Right kidney (tissue), 1 donor: ENCODE measurements at regions not wholly inside any gene's neighbourhood (a gene's known extent, or its start where the extent isn't known, plus 50 kb on each side); places are given as distances from the start of the nearest gene placed in this dataset.
"Not testable (repeated sequence)": the region's sequence is repeated elsewhere in the genome, so short reads cannot be mapped to it uniquely, and the experiment has no call there.

Experiments used
- DNase-seq: peaks from one replicate; pipeline ENCODE4 v3.0.0-alpha.2; 2016

DNA sequence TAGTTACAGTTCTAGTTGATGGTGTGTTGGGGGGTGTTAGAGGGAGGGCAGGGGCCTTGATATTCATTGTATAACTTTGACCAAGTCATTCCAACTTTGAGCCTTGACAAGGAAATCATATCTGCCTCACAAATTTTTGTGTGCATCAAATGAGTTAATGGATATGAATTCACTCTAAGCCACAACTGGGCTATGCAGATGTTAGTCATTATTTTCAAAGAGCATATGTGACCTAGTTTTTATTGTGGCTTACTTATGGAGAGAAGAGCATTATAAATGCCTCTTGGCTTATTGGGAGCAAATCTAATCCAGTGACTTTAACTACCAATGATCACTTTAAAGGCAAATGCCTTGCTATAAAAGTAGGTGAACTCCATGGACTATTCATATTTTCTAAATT, 250.2 kb downstream of the LPIN1 start:
- DNase-seq = no peak

DNA sequence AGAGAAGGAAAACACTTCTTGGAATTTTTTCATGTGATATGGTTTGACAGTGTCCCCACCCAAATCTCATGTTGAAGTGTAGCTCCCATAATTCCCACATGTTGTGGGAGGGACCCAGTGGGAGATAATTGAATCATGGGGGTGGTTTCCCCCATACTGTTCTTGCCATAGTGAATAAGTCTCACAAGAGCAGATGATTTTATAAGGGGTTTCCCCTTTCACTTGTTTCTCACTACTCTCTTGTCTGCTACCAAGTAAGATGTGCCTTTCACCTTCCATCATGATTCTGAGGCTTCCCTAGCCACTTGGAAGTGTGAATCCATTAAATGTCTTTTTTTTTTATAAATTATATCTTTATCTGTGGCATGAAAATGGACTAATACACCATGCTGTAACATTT, 250.7 kb downstream of the LPIN1 start:
- DNase-seq = no peak

GRCh38 chr2:11998218-11998617, 251.8 kb downstream of the LPIN1 start:
- no peak for DNase-seq

GRCh38 chr2:11998626-11999378, 252.4 kb downstream of the LPIN1 start:
- no peak for DNase-seq

- no peak for DNase-seq
Observed at GRCh38 chr2:12001621-12002020, 255.2 kb downstream of the LPIN1 start.

GRCh38 chr2:12002215-12002614, 255.8 kb downstream of the LPIN1 start:
- DNase-seq = no peak

GRCh38 chr2:12004713-12005112, 258.3 kb downstream of the LPIN1 start:
- DNase-seq = no peak

DNA sequence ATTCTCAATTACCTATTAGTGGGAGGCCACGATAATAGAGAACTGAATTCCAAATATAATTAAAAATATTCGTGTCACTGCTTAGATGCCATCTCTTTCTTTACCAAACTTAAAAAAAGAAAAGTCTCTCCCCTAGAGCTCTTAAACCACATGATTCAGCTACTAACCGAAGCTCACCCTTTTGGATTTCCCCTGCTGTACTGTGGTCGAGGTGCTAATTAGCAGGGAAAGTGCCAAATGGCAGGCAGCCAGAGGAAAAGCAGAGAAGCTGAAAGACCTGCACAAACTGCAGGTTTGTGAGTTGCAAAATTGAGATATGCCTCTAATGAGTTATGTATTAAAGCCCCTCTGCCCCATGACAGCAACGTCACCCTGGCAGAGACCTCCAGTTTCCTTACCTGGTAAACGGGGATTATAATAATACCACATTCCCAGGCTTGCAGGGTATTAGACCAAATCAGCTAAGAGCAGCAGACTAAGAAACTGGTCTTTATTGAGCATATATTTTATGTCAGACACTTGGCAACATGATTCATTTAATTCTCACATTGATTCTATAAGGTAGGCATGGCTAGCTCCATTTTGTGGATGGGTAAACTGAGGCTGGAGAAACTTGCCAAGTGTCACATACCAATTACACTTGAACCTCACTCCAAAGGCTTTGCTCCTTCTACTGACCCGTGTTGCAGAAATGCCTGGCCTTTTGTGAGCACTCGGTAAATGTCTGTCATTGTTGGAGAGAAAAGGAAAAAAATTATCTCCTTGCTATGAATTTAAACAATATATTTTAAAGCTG, 259.7 kb downstream of the LPIN1 start:
- DNase-seq = no peak

GRCh38 chr2:12006850-12007249, 260.4 kb downstream of the LPIN1 start:
- DNase-seq = peak; percentile 39

- no peak for DNase-seq
Observed at GRCh38 chr2:12007282-12007681, 260.9 kb downstream of the LPIN1 start.

DNA sequence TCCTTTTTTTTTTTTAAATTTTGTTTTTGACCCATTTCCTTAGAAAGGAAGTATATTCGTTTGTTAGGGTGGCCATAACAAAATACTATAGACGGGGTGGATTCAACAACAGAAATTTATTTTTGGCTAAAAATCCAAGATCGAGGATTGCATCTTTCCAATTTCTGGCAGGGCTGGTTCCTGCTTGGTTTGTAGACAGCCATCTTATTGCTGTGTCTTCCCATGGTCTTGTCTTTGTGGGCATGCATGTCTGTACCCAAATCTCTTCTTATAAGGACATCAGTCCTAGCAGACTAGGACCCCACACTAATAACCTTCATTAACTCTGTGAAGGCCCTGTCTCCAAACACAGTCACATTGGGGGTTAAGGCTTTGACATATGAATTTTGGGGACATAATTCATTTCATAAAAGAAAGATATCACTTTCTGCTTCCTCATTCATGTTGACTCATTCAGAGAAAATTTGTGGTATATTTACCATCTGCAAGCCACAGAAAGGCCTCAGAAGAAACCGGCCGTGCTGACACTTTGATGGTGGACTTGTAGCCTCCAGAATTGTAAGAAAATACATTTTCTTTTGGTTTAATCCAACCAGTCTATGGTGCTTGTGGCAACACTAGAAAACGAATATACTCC, 262.1 kb downstream of the LPIN1 start:
- DNase-seq = no peak

DNA sequence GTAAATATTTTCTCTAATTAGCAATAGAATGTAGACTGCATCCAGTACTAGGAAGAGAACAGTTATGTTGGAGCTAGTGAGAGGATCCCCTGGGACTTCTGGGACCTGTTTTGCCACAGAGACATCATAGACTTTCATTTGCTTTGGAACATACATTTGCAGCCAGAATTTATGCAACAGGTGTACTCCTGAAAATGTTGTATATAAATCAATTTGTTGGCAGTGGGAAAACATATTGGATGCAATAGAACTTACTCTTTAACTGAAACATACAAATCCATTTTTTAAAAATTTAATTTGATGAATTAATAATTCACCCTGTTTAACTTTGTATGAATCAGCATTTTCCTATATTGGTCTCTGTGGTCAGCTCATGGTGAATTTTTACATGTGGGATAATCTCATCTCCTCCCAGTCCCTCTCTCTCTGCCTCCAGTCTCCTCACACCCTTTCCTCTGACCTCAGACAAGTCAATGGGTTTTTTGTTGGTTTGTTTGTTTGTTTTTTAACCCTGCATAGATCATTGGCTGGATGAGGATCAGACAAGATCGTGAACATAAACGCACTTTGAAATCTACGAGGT, 263.0 kb downstream of the LPIN1 start:
- DNase-seq = no peak

DNA sequence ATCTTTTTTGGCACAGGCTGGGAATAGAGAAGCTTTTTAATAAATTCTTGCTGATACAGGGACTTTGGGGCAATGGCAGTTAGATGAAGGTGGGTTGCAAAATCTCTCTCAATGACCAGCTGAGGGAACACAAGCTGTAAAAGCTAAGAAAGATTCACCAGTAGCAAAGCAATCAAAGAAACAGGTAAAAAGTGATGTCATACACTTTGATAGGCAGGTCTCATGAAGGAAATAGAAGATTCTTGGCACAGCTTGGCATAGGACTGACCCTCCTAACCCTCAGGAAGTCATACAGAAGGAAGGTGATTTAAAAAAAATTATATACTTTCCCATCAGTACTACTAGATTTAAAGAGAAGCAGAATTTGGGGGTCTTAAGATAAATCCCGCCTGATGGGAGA, 263.6 kb downstream of the LPIN1 start:
- no peak for DNase-seq

DNA sequence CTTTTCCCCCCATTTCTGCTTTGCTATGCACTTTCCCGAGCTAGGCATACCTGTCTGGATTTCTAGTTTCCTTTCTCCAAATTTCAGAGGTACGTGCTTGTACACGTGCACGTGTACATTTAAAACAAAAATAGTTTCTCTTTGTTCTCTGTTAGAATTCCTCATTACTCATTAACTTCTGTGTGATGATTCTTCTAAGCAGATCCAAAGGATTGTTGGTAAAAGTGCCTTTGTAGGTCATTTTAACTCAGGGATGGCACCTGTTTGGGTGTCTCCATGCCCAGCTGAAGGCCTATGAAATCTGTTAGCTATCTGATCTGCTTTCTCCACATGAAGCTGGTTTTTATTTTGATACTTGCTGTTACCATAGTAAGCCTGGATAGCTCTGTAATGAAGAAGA, 264.3 kb downstream of the LPIN1 start:
- no peak for DNase-seq

GRCh38 chr2:12014088-12014960, 267.9 kb downstream of the LPIN1 start:
- DNase-seq = no peak

DNA sequence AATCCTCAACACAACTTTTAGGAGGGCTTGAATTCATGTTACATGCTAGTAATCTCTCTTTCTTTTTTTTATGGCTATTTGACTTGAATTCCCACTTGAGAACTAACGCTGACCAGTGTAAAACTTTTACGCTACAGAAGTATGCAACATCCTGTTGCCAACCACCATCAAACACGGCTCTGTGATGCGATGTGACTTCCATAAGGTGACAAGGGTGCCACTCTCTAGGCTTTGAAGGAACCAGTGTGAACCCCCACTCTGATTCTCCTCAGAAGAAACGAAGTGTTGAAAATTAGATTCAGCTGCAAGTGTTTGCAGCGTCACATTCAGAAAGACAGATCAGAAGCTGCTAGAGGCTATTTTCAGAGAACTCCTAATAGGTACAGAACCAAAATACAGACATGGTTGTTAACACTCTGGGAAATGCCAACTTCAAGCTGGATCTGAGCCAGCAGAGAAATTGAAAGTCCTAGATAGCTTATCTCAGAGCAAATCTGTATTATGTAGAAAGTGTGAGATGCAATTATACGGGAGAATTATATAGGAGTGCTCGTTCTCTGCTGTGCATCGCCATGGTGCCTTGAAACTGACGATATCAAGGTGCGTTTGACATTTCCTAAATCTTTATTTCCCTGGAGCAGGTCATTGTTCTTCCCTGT, 271.2 kb downstream of the LPIN1 start:
- DNase-seq = no peak

- DNase-seq = not testable (repeated sequence)
Observed at GRCh38 chr2:12018726-12019125, 272.3 kb downstream of the LPIN1 start.

GRCh38 chr2:12020833-12021469, 274.5 kb downstream of the LPIN1 start:
- DNase-seq = no peak

DNA sequence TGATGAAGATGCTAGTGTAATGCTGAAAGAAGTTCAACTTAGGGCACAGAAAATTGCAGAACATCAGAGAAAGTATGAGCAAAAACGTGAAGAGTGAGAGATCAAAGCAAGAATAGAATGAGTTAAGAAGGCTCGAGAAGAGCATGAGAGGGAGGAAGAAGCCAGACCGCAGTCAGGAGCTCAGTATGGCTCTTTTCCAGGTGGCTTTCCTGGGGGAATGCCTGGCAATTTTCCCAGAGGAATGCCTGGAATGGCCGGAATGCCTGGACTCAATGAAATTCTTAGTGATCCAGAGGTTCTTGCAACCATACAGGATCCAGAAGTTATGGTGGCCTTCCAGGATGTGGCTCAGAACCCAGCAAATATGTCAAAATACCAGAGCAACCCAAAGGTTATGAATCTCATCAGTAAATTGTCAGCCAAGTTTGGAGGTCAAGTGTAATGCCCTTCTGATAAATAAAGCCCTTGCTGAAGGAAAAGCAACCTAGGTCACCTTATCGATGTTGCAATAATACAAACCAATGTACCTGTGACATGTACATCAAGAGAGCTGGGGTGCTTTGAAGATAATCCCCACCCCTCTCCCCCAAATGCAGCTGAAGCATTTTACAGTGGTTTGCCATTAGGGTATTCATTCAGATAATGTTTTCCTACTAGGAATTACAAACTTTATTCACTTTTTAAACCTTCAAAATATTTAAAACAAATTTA, 277.9 kb downstream of the LPIN1 start:
- not testable (repeated sequence) for DNase-seq

- no peak for DNase-seq
Observed at GRCh38 chr2:12027136-12027535, 280.7 kb downstream of the LPIN1 start.
